ENCODE measurements at regions not wholly inside any gene's neighbourhood (a gene's known extent, or its start where the extent isn't known, plus 50 kb on each side); places are given as distances from the start of the nearest gene placed in this dataset.

DNA sequence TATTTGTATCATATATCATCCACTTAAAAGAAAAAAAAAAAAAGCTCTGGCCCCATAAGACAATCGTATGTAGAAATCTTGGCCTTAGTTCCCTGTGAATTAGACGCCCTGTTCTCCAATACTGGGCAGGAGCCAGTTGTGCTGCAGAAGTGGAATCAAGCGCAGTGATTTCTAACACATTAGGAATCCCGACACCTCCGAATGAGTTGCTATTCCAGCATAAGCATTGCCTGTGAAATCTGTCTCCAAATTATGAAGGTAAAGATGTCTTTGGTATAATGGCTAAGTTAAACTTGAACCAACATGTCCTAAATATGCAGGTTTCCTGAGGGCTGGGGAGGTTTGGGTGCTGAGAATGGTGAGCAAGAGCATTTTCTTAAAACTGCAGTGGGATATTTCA lies 199.4 kb upstream of the ARRDC4 start:
- ChIA-PET POLR2A (no interaction called here), CTCF (no interaction called here)

DNA sequence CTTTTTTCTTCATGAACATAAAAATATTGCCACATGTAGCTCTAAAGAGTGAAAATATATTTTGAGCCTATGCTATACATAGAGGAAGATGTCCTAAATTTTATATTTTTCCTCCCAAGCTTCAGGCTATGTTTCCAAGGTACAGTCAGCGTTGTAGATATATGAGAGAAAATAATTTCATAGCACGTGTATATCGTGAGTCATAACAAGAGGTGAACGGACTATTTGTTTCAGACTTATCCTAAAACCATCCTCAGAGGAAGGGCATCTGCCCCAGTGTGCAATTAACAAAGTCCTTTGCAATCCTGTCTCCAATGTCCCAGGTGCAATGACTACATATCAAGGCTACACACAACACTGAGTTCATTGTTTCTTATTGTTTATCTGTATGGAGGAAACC lies 177.3 kb upstream of the ARRDC4 start:
- ChIA-PET POLR2A (no interaction called here), CTCF (no interaction called here)
- no peak for DNase-seq (ENCODE audit: extremely low spot score)
- TF ChIP-seq, protein P1, sequence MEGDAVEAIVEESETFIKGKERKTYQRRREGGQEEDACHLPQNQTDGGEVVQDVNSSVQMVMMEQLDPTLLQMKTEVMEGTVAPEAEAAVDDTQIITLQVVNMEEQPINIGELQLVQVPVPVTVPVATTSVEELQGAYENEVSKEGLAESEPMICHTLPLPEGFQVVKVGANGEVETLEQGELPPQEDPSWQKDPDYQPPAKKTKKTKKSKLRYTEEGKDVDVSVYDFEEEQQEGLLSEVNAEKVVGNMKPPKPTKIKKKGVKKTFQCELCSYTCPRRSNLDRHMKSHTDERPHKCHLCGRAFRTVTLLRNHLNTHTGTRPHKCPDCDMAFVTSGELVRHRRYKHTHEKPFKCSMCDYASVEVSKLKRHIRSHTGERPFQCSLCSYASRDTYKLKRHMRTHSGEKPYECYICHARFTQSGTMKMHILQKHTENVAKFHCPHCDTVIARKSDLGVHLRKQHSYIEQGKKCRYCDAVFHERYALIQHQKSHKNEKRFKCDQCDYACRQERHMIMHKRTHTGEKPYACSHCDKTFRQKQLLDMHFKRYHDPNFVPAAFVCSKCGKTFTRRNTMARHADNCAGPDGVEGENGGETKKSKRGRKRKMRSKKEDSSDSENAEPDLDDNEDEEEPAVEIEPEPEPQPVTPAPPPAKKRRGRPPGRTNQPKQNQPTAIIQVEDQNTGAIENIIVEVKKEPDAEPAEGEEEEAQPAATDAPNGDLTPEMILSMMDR (IDR thresholded peaks at IDR 0.05; ENCODE audit: control extremely low read depth, extremely low read depth, low read depth, missing control alignments) = no peak

More for the DNA sequence above, 199.4 kb upstream of the ARRDC4 start:
- TF ChIP-seq, protein P1 (IDR thresholded peaks at IDR 0.05; ENCODE audit: control extremely low read depth, extremely low read depth, low read depth, missing control alignments) = no peak
- no peak for DNase-seq (ENCODE audit: extremely low spot score)

DNA sequence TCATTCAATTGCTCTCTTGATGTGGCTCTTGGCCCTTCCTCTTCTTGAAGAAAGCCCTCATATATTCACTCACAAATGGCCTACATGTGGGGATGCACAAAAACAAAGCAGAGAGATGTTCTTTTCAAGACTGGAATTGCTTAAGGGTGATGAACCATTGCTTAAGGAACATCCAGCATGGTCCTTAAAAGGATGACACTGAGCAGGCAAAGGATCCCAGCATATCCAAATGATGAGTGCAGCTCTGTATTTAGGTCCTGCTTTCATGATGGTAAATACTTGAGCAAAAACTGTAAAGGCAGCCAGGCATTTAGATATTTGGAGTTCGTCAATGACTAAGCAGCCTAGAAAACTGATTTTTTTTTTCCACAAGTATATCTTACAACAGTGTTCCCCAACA lies 173.8 kb upstream of the ARRDC4 start:
- POLR2A ChIA-PET = no interaction called here
- TF ChIP-seq, protein P1 (IDR thresholded peaks at IDR 0.05; ENCODE audit: control extremely low read depth, extremely low read depth, low read depth, missing control alignments) = no peak
- CTCF ChIA-PET = no interaction called here
- DNase-seq (ENCODE audit: extremely low spot score) = no peak

DNA sequence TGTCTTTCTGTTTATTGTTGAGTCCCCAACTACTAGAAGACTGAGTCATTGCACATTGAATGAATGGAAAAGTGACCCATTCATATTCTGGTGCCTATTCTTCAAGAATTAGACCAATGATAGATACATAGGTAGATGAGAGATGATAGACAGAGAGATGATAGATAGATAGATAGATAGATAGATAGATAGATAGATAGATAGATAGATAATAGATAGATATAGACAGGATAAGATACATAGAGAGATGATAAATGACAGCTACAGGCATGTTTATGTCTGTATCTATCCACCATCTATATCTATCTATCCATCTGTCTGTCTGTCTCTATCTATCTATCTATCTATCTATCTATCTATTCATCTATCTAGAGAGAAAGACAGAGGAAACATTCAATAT lies 170.3 kb upstream of the ARRDC4 start:
- no peak for DNase-seq (ENCODE audit: extremely low spot score)
- CTCF ChIA-PET = no interaction called here
- POLR2A ChIA-PET = no interaction called here
- TF ChIP-seq, protein P1 (IDR thresholded peaks at IDR 0.05; ENCODE audit: control extremely low read depth, extremely low read depth, low read depth, missing control alignments) = no peak

DNA sequence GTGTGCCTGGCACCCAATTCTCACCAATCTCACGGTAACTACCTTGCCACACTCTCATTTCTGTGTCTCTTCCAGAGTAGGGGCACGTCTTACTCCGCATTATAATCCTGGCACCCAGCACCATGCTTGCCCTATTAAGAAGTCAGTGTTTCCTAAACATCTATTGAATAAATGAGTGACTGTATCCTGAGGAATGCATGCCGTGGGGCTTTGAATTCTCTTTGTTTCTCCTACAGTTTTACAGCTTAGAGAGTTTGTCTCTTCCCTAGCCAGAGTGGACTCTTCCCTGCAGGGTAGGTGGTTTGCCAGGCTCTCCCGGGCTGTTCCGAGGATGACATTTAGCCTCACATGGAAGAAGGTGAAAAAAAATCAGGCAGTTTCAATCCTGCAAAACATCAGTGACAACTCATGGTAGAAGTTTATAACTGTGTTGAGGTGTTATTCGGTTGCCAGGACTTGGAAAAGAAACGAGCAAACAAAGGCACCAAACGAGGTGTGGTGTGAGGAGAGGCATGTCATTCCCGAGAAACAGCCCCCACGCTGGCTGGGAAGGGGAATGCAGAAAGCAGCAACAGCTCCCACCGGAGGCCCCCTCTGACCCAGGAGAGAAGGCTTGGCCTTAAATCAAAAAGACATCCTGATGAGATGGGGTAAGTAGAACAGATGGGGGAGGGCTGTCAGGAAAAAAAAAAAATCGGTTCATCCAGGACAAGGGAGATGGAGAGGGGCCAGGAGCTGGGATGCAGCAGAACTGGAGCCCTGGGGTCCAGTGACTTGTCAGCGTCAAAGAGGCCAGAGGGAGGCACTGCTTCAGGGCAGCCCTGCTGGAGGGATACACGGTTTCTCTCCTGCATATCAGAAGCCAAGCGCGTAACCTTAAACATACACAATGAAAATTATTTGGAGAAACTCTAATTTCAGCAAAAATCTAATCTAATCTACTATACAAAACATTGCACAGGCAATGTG lies 168.4 kb upstream of the ARRDC4 start:
- DNase-seq (ENCODE audit: extremely low spot score) = no peak
- CTCF ChIA-PET = no interaction called here
- POLR2A ChIA-PET = no interaction called here
- TF ChIP-seq, protein P1 (IDR thresholded peaks at IDR 0.05; ENCODE audit: control extremely low read depth, extremely low read depth, low read depth, missing control alignments) = no peak

DNA sequence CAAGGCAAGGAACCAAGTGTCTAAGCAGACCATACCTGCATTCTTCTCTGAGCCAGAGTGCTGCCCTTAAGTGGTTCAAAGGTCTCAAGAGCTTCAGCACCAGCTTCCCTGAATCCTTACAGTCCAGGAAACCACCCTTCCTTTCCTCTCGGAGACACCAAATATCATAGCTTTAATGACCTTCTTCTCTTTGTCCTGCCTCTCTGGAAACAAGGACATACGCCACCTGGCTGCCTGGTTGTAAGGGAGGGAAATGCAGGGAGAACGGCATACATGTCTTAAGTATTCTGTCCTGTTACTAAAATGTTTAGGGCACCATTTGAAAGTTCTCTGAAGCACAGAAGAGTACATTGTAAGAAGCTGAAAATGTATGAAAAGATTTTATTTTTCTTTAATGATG lies 155.6 kb upstream of the ARRDC4 start:
- DNase-seq (ENCODE audit: extremely low spot score) = no peak
- ChIA-PET POLR2A (no interaction called here), CTCF (interaction anchor here (1.2 kb wide), 1 partner anchor 12 kb away, joined by 3 read pairs; no protein-coding TSS in a partner anchor)
- TF ChIP-seq, protein P1 (IDR thresholded peaks at IDR 0.05; ENCODE audit: control extremely low read depth, extremely low read depth, low read depth, missing control alignments) = no peak

Data from GM10248 (cell line).